ENCODE measurements at regions not wholly inside any gene's neighbourhood (a gene's known extent, or its start where the extent isn't known, plus 50 kb on each side); places are given as distances from the start of the nearest gene placed in this dataset.

GRCh38 chr4:179447308-179447707, 2005.1 kb upstream of the AGA start:
- TF ChIP-seq, protein P1, sequence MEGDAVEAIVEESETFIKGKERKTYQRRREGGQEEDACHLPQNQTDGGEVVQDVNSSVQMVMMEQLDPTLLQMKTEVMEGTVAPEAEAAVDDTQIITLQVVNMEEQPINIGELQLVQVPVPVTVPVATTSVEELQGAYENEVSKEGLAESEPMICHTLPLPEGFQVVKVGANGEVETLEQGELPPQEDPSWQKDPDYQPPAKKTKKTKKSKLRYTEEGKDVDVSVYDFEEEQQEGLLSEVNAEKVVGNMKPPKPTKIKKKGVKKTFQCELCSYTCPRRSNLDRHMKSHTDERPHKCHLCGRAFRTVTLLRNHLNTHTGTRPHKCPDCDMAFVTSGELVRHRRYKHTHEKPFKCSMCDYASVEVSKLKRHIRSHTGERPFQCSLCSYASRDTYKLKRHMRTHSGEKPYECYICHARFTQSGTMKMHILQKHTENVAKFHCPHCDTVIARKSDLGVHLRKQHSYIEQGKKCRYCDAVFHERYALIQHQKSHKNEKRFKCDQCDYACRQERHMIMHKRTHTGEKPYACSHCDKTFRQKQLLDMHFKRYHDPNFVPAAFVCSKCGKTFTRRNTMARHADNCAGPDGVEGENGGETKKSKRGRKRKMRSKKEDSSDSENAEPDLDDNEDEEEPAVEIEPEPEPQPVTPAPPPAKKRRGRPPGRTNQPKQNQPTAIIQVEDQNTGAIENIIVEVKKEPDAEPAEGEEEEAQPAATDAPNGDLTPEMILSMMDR (IDR thresholded peaks at IDR 0.05) = no peak
- TF ChIP-seq POLR2AphosphoS5 (IDR thresholded peaks at IDR 0.05) (no peak), EP300 (IDR thresholded peaks at IDR 0.05) (no peak)
